ENCODE measurements at regions not wholly inside any gene's neighbourhood (a gene's known extent, or its start where the extent isn't known, plus 50 kb on each side); places are given as distances from the start of the nearest gene placed in this dataset.

- TF ChIP-seq CHD7 (IDR thresholded peaks at IDR 0.05; ENCODE audit: insufficient replicate concordance, low read length) (no peak), KDM1A (IDR thresholded peaks at IDR 0.05; ENCODE audit: borderline replicate concordance, low read length) (no peak), KDM4A (IDR thresholded peaks at IDR 0.05; ENCODE audit: low read depth, low read length, severe bottlenecking) (no peak), CTBP2 (IDR thresholded peaks at IDR 0.05; ENCODE audit: borderline replicate concordance, insufficient read depth, insufficient read length, low read length) (no peak)
Observed at GRCh38 chr2:790634-791245, 113.5 kb upstream of the TMEM18 start (continued).
